BJ (cell line): ENCODE measurements at regions not wholly inside any gene's neighbourhood (a gene's known extent, or its start where the extent isn't known, plus 50 kb on each side); places are given as distances from the start of the nearest gene placed in this dataset.

Source experiments
- CTCF ChIA-PET: fragments of 350-600 bp; formaldehyde crosslinking; extraction: SDS; loops from one replicate; lab custom pipeline; 2021; ENCODE audit warnings: antibody characterized with exemption, inconsistent platforms; lab: Yijun Ruan, JAX
- POLR2A ChIA-PET: fragments of 300-600 bp; sonication (Branson Sonifier 250); formaldehyde crosslinking; extraction: SDS; loops from one replicate; lab custom pipeline; 2021; ENCODE audit warnings: antibody characterized with exemption; lab: Charles Lee
- DNase-seq: peaks from one replicate; pipeline ENCODE4 v3.0.0-alpha.2; 2011; ENCODE audit warnings: low read depth
- H3K27me3 ChIP-seq: 2 replicates; pipeline ENCODE4 v1.6.0; 2011; ENCODE audit warnings: low read length; ENCODE audit not compliant: control insufficient read depth, insufficient read depth
- H3K36me3 ChIP-seq: 2 replicates; pipeline ENCODE4 v1.5.1; 2011; ENCODE audit warnings: low read length; ENCODE audit not compliant: control insufficient read depth, insufficient read depth
- H3K4me3 ChIP-seq: 2 replicates; pipeline ENCODE4 v1.5.1; 2011; ENCODE audit warnings: low read depth, mild to moderate bottlenecking, control low read depth, low read length
- TF ChIP-seq, protein P1 (sequence below): IDR thresholded peaks from 2 replicates; pipeline ENCODE4 v1.5.1; 2011; ENCODE audit warnings: low read depth, mild to moderate bottlenecking, control low read depth, inconsistent platforms, low read length, moderate library complexity; ENCODE audit not compliant: insufficient read depth

DNA sequence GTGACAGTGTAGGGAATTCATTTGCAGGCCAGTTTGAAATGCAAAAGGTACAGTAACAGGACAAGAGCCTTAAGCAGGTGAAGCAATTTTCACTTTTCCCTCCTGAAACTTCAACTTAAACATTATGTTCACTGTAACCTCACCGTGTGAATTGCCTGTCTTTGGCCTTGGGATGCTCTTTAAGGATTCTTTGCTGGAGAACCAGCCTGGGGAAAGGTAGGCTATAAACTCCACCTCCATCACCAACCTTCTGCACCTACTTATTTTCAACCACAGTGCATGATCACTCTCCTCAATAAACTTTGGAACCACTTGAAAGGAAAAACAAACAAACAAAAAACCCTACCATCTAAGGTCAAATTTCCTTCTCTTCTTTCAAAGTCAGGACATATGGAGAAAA is 300.5 kb downstream of the TLE1 start:
- Histone ChIP-seq H3K27me3 (no peaks in the 10 kb centered on the region), H3K36me3 (no peaks in the 10 kb centered on the region), H3K4me3 (no peak overlapping the region)
- no peak for DNase-seq
- TF ChIP-seq, protein P1, sequence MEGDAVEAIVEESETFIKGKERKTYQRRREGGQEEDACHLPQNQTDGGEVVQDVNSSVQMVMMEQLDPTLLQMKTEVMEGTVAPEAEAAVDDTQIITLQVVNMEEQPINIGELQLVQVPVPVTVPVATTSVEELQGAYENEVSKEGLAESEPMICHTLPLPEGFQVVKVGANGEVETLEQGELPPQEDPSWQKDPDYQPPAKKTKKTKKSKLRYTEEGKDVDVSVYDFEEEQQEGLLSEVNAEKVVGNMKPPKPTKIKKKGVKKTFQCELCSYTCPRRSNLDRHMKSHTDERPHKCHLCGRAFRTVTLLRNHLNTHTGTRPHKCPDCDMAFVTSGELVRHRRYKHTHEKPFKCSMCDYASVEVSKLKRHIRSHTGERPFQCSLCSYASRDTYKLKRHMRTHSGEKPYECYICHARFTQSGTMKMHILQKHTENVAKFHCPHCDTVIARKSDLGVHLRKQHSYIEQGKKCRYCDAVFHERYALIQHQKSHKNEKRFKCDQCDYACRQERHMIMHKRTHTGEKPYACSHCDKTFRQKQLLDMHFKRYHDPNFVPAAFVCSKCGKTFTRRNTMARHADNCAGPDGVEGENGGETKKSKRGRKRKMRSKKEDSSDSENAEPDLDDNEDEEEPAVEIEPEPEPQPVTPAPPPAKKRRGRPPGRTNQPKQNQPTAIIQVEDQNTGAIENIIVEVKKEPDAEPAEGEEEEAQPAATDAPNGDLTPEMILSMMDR, result no peak
- ChIA-PET CTCF (interaction anchor here (0.9 to 1.2 kb wide), 2 partner anchors 43 to 394 kb away, joined by 3 read pairs; no protein-coding TSS in a partner anchor), POLR2A (interaction anchor here (0.9 kb wide), 1 partner anchor 43 kb away, joined by 3 read pairs; no protein-coding TSS in a partner anchor)

- TF ChIP-seq, protein P1, result no peak
- CTCF ChIA-PET, result interaction anchor here (1.2 kb wide), 1 partner anchor 44 kb away, joined by 3 read pairs; no protein-coding TSS in a partner anchor
- no peaks in the 10 kb centered on the region for H3K36me3 ChIP-seq
- no peaks in the 10 kb centered on the region for H3K27me3 ChIP-seq
- H3K4me3 ChIP-seq, result no peak overlapping the region
- DNase-seq, result no peak
- POLR2A ChIA-PET, result no interaction called here
Observed at GRCh38 chr9:81387360-81388106, 301.8 kb downstream of the TLE1 start.

- POLR2A ChIA-PET, result no interaction called here
- H3K27me3 ChIP-seq, result no peaks in the 10 kb centered on the region
- DNase-seq, result no peak
- H3K4me3 ChIP-seq, result no peak overlapping the region
- TF ChIP-seq, protein P1, result no peak
- CTCF ChIA-PET, result no interaction called here
- no peaks in the 10 kb centered on the region for H3K36me3 ChIP-seq
Observed at GRCh38 chr9:81384911-81385310, 304.4 kb downstream of the TLE1 start.

DNA sequence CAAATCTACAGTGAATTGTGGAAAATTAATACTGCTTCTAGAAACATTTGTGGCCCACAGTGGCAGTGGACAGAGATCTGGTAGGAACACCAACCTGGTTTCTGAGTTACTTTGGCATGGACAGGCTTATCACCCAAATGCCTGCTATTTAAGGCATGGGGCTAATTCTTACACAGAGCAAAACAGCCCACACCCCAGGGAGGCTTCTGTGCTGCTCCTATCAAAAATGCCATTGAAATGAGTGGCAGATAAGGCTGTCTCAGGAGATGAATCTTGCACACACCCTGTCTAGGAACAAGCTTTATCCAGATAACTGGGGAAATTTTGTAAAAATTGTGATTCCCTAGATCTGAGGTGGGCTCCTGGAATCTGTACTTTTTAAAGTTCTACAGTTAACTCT is 307.1 kb downstream of the TLE1 start:
- no peak for DNase-seq
- ChIA-PET CTCF (no interaction called here), POLR2A (no interaction called here)
- Histone ChIP-seq H3K36me3 (no peaks in the 10 kb centered on the region), H3K4me3 (no peak overlapping the region), H3K27me3 (no peaks in the 10 kb centered on the region)
- TF ChIP-seq, protein P1, result no peak

GRCh38 chr9:81381694-81382093 is 307.7 kb downstream of the TLE1 start:
- no peak overlapping the region for H3K4me3 ChIP-seq
- no peak for DNase-seq
- TF ChIP-seq, protein P1, result no peak
- H3K36me3 ChIP-seq, result no peaks in the 10 kb centered on the region
- no peaks in the 10 kb centered on the region for H3K27me3 ChIP-seq
- CTCF ChIA-PET, result no interaction called here
- POLR2A ChIA-PET, result no interaction called here
